DND-41 (cell line): ENCODE measurements at regions not wholly inside any gene's neighbourhood (a gene's known extent, or its start where the extent isn't known, plus 50 kb on each side); places are given as distances from the start of the nearest gene placed in this dataset.

ENCODE experiments used
- ATAC-seq: fragments of 200-7000 bp; cut with Tn5 transposase; 3 replicates; pipeline ENCODE4 v1.9.1; 2021; ENCODE audit warnings: low read depth; ENCODE audit not compliant: insufficient read depth
- DNase-seq: peaks from one replicate; pipeline ENCODE4 v3.0.0-alpha.2; 2020
- H2AFZ ChIP-seq: 2 replicates; pipeline ENCODE4 v1.6.0; 2012; ENCODE audit warnings: low read depth, low read length
- H3K27ac ChIP-seq: 2 replicates; pipeline ENCODE4 v1.5.1; 2012; ENCODE audit warnings: low read length, inconsistent platforms
- H3K27me3 ChIP-seq: fragments of 200-600 bp; sonication (generic); 2 replicates; pipeline ENCODE4 v1.6.0; 2012; ENCODE audit warnings: low read length, mild to moderate bottlenecking, inconsistent platforms; ENCODE audit not compliant: insufficient read depth, poor library complexity
- H3K36me3 ChIP-seq: 2 replicates; pipeline ENCODE4 v1.5.1; 2012; ENCODE audit warnings: low read length, inconsistent platforms; ENCODE audit not compliant: insufficient read depth
- H3K4me1 ChIP-seq: 2 replicates; pipeline ENCODE4 v1.5.1; 2012; ENCODE audit warnings: mild to moderate bottlenecking, low read length; ENCODE audit not compliant: insufficient read depth
- H3K4me2 ChIP-seq: 2 replicates; pipeline ENCODE4 v1.6.0; 2012; ENCODE audit warnings: mild to moderate bottlenecking, moderate library complexity, low read length, inconsistent platforms; ENCODE audit not compliant: insufficient read depth
- H3K4me3 ChIP-seq, 2 experiments: fragments of 200-600 bp in 1 of 2; shearing (Covaris generic) in 1 of 2; 2 replicates each; pipeline ENCODE4 v1.5.1; 2012 to 2016; ENCODE audit warnings: inconsistent platforms in 2 of 2, low read length in 2 of 2, mild to moderate bottlenecking in 2 of 2, low read depth in 1 of 2, moderate library complexity in 1 of 2
- H3K79me2 ChIP-seq: 2 replicates; pipeline ENCODE4 v1.6.0; 2012; ENCODE audit warnings: low read length, inconsistent platforms; ENCODE audit not compliant: insufficient read depth
- H3K9ac ChIP-seq: 2 replicates; pipeline ENCODE4 v1.6.0; 2012; ENCODE audit warnings: low read depth, mild to moderate bottlenecking, inconsistent platforms, low read length, moderate library complexity
- H3K9me3 ChIP-seq: 2 replicates; pipeline ENCODE4 v1.5.1; 2012; ENCODE audit warnings: low read length, moderate library complexity, mild to moderate bottlenecking, inconsistent platforms; ENCODE audit not compliant: insufficient read depth, severe bottlenecking
- H4K20me1 ChIP-seq: 2 replicates; pipeline ENCODE4 v1.6.0; 2012; ENCODE audit warnings: low read length; ENCODE audit not compliant: insufficient read depth
- EZH2 ChIP-seq: IDR thresholded peaks from 3 replicates; pipeline ENCODE4 v1.6.1; 2012; ENCODE audit warnings: borderline replicate concordance, low read depth, mild to moderate bottlenecking, moderate library complexity, low read length, inconsistent platforms; ENCODE audit not compliant: severe bottlenecking
- TF ChIP-seq, protein P1 (sequence below): IDR thresholded peaks from 2 replicates; pipeline ENCODE4 v1.5.1; 2012; ENCODE audit warnings: borderline replicate concordance, low read length, moderate library complexity, mild to moderate bottlenecking; ENCODE audit not compliant: poor library complexity, severe bottlenecking; ENCODE audit errors: extremely low read depth

DNA sequence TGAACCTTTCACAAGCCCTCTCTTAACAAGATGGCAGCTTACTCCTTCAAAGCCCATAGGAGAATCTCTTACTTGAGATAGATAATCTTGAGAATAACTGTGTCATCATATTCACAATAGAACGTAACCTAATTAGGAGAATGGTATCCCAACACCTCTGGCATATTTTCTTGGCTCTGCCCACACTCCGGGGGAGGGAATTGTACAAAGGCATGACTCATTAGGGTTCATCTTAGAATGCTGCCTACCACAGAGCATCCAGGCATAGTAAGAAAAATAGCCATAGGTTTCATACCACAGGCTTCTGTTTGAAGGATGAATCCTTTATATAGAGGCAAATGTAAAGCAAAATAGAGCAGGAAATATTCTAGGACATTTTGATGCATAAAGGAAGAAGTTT, 1100.6 kb upstream of the CITED2 start:
- H3K9ac ChIP-seq, result no peak overlapping the region
- no peaks in the 10 kb centered on the region for H3K9me3 ChIP-seq
- no peaks in the 10 kb centered on the region for H3K36me3 ChIP-seq
- H3K4me3 ChIP-seq, result no peak overlapping the region
- DNase-seq (no peak), ATAC-seq (no peak)
- no peak overlapping the region for H2AFZ ChIP-seq
- no peak for TF ChIP-seq EZH2
- TF ChIP-seq, protein P1, sequence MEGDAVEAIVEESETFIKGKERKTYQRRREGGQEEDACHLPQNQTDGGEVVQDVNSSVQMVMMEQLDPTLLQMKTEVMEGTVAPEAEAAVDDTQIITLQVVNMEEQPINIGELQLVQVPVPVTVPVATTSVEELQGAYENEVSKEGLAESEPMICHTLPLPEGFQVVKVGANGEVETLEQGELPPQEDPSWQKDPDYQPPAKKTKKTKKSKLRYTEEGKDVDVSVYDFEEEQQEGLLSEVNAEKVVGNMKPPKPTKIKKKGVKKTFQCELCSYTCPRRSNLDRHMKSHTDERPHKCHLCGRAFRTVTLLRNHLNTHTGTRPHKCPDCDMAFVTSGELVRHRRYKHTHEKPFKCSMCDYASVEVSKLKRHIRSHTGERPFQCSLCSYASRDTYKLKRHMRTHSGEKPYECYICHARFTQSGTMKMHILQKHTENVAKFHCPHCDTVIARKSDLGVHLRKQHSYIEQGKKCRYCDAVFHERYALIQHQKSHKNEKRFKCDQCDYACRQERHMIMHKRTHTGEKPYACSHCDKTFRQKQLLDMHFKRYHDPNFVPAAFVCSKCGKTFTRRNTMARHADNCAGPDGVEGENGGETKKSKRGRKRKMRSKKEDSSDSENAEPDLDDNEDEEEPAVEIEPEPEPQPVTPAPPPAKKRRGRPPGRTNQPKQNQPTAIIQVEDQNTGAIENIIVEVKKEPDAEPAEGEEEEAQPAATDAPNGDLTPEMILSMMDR, result no peak
- H4K20me1 ChIP-seq, result no peaks in the 10 kb centered on the region
- H3K4me1 ChIP-seq, result no peaks in the 10 kb centered on the region
- H3K4me2 ChIP-seq, result no peak overlapping the region
- no peaks in the 10 kb centered on the region for H3K79me2 ChIP-seq
- no peak overlapping the region for H3K27ac ChIP-seq
- H3K27me3 ChIP-seq, result no peaks in the 10 kb centered on the region

DNA sequence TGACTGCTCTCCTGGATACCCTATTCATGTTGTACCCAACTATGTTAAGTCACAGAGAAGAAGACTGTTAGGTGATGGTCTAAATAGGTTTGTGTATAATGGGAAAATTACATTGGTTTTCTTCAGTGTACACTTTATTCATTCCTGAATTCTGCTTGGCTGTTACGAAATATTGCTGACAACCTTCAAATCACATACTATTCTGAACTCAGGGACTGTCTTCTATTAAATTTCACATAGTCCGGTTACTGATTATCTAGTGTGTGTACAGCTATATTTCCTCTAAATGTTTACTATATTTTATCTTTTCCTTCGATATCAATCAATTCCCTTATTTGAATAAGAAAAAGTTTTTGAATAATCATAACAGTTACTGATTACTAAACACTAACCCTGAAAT, 1090.3 kb upstream of the CITED2 start:
- Histone ChIP-seq H3K27me3 (no peaks in the 10 kb centered on the region), H2AFZ (no peak overlapping the region), H3K4me1 (no peaks in the 10 kb centered on the region), H3K36me3 (no peaks in the 10 kb centered on the region), H3K27ac (no peak overlapping the region), H4K20me1 (no peaks in the 10 kb centered on the region), H3K79me2 (no peaks in the 10 kb centered on the region), H3K9ac (no peak overlapping the region), H3K9me3 (no peaks in the 10 kb centered on the region), H3K4me2 (no peak overlapping the region), H3K4me3 (no peak overlapping the region)
- DNase-seq, result no peak
- TF ChIP-seq, protein P1, result no peak
- TF ChIP-seq EZH2, result no peak
- no peak for ATAC-seq

DNA sequence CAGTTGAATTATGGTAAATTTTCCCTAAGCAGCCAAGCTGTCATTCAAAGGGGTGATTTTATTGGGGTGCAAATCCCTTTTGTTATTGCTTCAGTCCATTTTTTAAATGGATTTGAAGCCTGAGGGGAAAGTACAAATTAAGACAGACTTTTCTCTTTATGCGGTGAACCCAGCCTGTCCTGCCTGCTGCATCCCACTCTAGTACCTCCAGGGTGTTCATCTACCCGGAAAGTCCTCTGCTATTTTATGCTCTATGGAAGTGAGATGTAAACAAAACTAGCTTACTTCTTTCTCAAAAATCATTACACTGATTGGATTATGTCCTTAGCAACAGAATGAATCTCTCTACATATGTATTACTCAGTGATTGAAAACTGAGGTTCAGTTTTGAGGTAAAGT, 1088.9 kb upstream of the CITED2 start:
- no peak for ATAC-seq
- H3K4me1 ChIP-seq, result no peaks in the 10 kb centered on the region
- H4K20me1 ChIP-seq, result no peaks in the 10 kb centered on the region
- no peaks in the 10 kb centered on the region for H3K79me2 ChIP-seq
- no peaks in the 10 kb centered on the region for H3K9me3 ChIP-seq
- H3K27ac ChIP-seq, result no peak overlapping the region
- no peak for DNase-seq
- H3K9ac ChIP-seq, result no peak overlapping the region
- H3K36me3 ChIP-seq, result no peaks in the 10 kb centered on the region
- TF ChIP-seq EZH2, result no peak
- TF ChIP-seq, protein P1, result no peak
- no peak overlapping the region for H3K4me2 ChIP-seq
- H2AFZ ChIP-seq, result no peak overlapping the region
- H3K27me3 ChIP-seq, result no peaks in the 10 kb centered on the region
- no peak overlapping the region for H3K4me3 ChIP-seq
